ENCODE measurements at regions not wholly inside any gene's neighbourhood (a gene's known extent, or its start where the extent isn't known, plus 50 kb on each side); places are given as distances from the start of the nearest gene placed in this dataset.

- Histone ChIP-seq H3K36me3 (ENCODE audit: control insufficient read depth, insufficient read depth, low read length) (no peaks in the 10 kb centered on the region), H3K4me1 (no peaks in the 10 kb centered on the region), H3K9me3 (no peaks in the 10 kb centered on the region), H3K27me3 (replicated peaks; ENCODE audit: control insufficient read depth, insufficient read depth, low read length) (no peaks in the 10 kb centered on the region), H3K4me3 (ENCODE audit: low read depth, low read length) (no peak overlapping the region)
- Mint-ChIP-seq H3K4me3 (ENCODE audit: unreplicated experiment) (no peak overlapping the region), H3K9me3 (ENCODE audit: unreplicated experiment) (no peaks in the 10 kb centered on the region), H3K27ac (ENCODE audit: unreplicated experiment) (no peak overlapping the region), H3K36me3 (ENCODE audit: insufficient read depth, unreplicated experiment) (no peaks in the 10 kb centered on the region), H3K27me3 (ENCODE audit: insufficient read depth, unreplicated experiment) (peaks cover 8% of the 10 kb centered on the region), H3K4me1 (ENCODE audit: low read depth, unreplicated experiment) (no peaks in the 10 kb centered on the region)
- TF ChIP-seq CTCF (IDR thresholded peaks at IDR 0.05; ENCODE audit: insufficient read depth in 1 of 2, low read depth in 1 of 2, low read length in 1 of 2, severe bottlenecking in 1 of 2, unreplicated experiment in 1 of 2): no peak
- ChIA-PET CTCF (no interaction called here), POLR2A (no interaction called here)
- BruUV-seq (replicated peaks): no TSS peak
- DNase-seq: no peak
- intact Hi-C loops (cut with micrococcal nuclease; ENCODE audit: unreplicated experiment): no loop called here
Observed at GRCh38 chr16:47806309-47806847, 345.2 kb downstream of the PHKB start.

- H3K9me3 ChIP-seq: peaks cover 4% of the 10 kb centered on the region; the same call in 1 of the 2 replicates
- no peaks in the 10 kb centered on the region for H3K4me1 ChIP-seq
- no peaks in the 10 kb centered on the region for H3K36me3 ChIP-seq (ENCODE audit: control insufficient read depth, insufficient read depth, low read length)
- DNase-seq: peak in 1 of 2 experiments; percentile 30
- no peak overlapping the region for H3K4me3 ChIP-seq (ENCODE audit: low read depth, low read length)
- POLR2A ChIA-PET: no interaction called here
- no peak for TF ChIP-seq CTCF (IDR thresholded peaks at IDR 0.05; ENCODE audit: insufficient read depth in 1 of 2, low read depth in 1 of 2, low read length in 1 of 2, severe bottlenecking in 1 of 2, unreplicated experiment in 1 of 2)
- H3K27me3 Mint-ChIP-seq (ENCODE audit: insufficient read depth, unreplicated experiment): peaks cover 9% of the 10 kb centered on the region
- no peaks in the 10 kb centered on the region for H3K4me1 Mint-ChIP-seq (ENCODE audit: low read depth, unreplicated experiment)
- H3K9me3 Mint-ChIP-seq (ENCODE audit: unreplicated experiment): peaks cover 17% of the 10 kb centered on the region
- H3K36me3 Mint-ChIP-seq (ENCODE audit: insufficient read depth, unreplicated experiment): no peaks in the 10 kb centered on the region
- H3K27me3 ChIP-seq (replicated peaks; ENCODE audit: control insufficient read depth, insufficient read depth, low read length): no peaks in the 10 kb centered on the region
- intact Hi-C loops (cut with micrococcal nuclease; ENCODE audit: unreplicated experiment): no loop called here
- H3K4me3 Mint-ChIP-seq (ENCODE audit: unreplicated experiment): no peak overlapping the region
- CTCF ChIA-PET: no interaction called here
- no TSS peak for BruUV-seq (replicated peaks)
- H3K27ac Mint-ChIP-seq (ENCODE audit: unreplicated experiment): no peak overlapping the region
Observed at GRCh38 chr16:47787696-47788095, 326.6 kb downstream of the PHKB start.

- H3K4me3 ChIP-seq (ENCODE audit: low read depth, low read length): no peak overlapping the region
- BruUV-seq (replicated peaks): no TSS peak
- Mint-ChIP-seq H3K4me1 (ENCODE audit: low read depth, unreplicated experiment) (no peaks in the 10 kb centered on the region), H3K9me3 (ENCODE audit: unreplicated experiment) (no peaks in the 10 kb centered on the region), H3K36me3 (ENCODE audit: insufficient read depth, unreplicated experiment) (no peaks in the 10 kb centered on the region), H3K4me3 (ENCODE audit: unreplicated experiment) (no peak overlapping the region), H3K27ac (ENCODE audit: unreplicated experiment) (no peak overlapping the region), H3K27me3 (ENCODE audit: insufficient read depth, unreplicated experiment) (peaks cover 11% of the 10 kb centered on the region)
- no peaks in the 10 kb centered on the region for H3K4me1 ChIP-seq
- ChIA-PET POLR2A (no interaction called here), CTCF (no interaction called here)
- no peaks in the 10 kb centered on the region for H3K27me3 ChIP-seq (replicated peaks; ENCODE audit: control insufficient read depth, insufficient read depth, low read length)
- intact Hi-C loops (cut with micrococcal nuclease; ENCODE audit: unreplicated experiment): no loop called here
- no peaks in the 10 kb centered on the region for H3K9me3 ChIP-seq
- H3K36me3 ChIP-seq (ENCODE audit: control insufficient read depth, insufficient read depth, low read length): no peaks in the 10 kb centered on the region
- DNase-seq: no peak
- TF ChIP-seq CTCF (IDR thresholded peaks at IDR 0.05; ENCODE audit: insufficient read depth in 1 of 2, low read depth in 1 of 2, low read length in 1 of 2, severe bottlenecking in 1 of 2, unreplicated experiment in 1 of 2): no peak
Observed at GRCh38 chr16:47781673-47782072, 320.5 kb downstream of the PHKB start.

Measured in Caco-2 (cell line).